ENCODE measurements at regions not wholly inside any gene's neighbourhood (a gene's known extent, or its start where the extent isn't known, plus 50 kb on each side); places are given as distances from the start of the nearest gene placed in this dataset.
A peak's percentile ranks its signal among the peaks of the same experiment; 100 is the strongest.

GRCh38 chr2:129757915-129758783, 221.3 kb upstream of the RAB6C start:
- TF ChIP-seq CTCF (IDR thresholded peaks at IDR 0.05) = no peak
- peak; percentile 61 for DNase-seq (ENCODE audit: low spot score)
- H3K27ac ChIP-seq = no peak overlapping the region
- H3K4me3 ChIP-seq = peak overlapping the region; percentile 64

GRCh38 chr2:129758784-129759471, 220.5 kb upstream of the RAB6C start:
- TF ChIP-seq CTCF (IDR thresholded peaks at IDR 0.05) = no peak
- no peak overlapping the region for H3K27ac ChIP-seq
- H3K4me3 ChIP-seq = peak overlapping the region; percentile 64
- DNase-seq (ENCODE audit: low spot score) = peak; percentile 69

- DNase-seq (ENCODE audit: low spot score) = no peak
- no peak for TF ChIP-seq CTCF (IDR thresholded peaks at IDR 0.05)
- Histone ChIP-seq H3K4me3 (no peak overlapping the region), H3K27ac (no peak overlapping the region)
These were observed 219.9 kb upstream of the RAB6C start for GRCh38 chr2:129759472-129760010.

- TF ChIP-seq CTCF (IDR thresholded peaks at IDR 0.05) = no peak
These were observed 218.8 kb upstream of the RAB6C start for GRCh38 chr2:129760669-129761068.

GRCh38 chr2:129761569-129762021, 217.9 kb upstream of the RAB6C start:
- no peak for TF ChIP-seq CTCF (IDR thresholded peaks at IDR 0.05)
- H3K27ac ChIP-seq = no peak overlapping the region
- no peak overlapping the region for H3K4me3 ChIP-seq
- peak; percentile 63 for DNase-seq (ENCODE audit: low spot score)

More at GRCh38 chr2:129760669-129761068, 218.8 kb upstream of the RAB6C start:
- Histone ChIP-seq H3K27ac (no peak overlapping the region), H3K4me3 (no peak overlapping the region)
- DNase-seq (ENCODE audit: low spot score) = peak; percentile 62

GRCh38 chr2:129762386-129763189, 216.9 kb upstream of the RAB6C start:
- TF ChIP-seq CTCF (IDR thresholded peaks at IDR 0.05) = no peak
- no peak overlapping the region for H3K27ac ChIP-seq
- no peak overlapping the region for H3K4me3 ChIP-seq
- no peak for DNase-seq (ENCODE audit: low spot score)

Data from coronary artery (tissue), 2 donors.